ENCODE measurements at regions not wholly inside any gene's neighbourhood (a gene's known extent, or its start where the extent isn't known, plus 50 kb on each side); places are given as distances from the start of the nearest gene placed in this dataset.

DNA sequence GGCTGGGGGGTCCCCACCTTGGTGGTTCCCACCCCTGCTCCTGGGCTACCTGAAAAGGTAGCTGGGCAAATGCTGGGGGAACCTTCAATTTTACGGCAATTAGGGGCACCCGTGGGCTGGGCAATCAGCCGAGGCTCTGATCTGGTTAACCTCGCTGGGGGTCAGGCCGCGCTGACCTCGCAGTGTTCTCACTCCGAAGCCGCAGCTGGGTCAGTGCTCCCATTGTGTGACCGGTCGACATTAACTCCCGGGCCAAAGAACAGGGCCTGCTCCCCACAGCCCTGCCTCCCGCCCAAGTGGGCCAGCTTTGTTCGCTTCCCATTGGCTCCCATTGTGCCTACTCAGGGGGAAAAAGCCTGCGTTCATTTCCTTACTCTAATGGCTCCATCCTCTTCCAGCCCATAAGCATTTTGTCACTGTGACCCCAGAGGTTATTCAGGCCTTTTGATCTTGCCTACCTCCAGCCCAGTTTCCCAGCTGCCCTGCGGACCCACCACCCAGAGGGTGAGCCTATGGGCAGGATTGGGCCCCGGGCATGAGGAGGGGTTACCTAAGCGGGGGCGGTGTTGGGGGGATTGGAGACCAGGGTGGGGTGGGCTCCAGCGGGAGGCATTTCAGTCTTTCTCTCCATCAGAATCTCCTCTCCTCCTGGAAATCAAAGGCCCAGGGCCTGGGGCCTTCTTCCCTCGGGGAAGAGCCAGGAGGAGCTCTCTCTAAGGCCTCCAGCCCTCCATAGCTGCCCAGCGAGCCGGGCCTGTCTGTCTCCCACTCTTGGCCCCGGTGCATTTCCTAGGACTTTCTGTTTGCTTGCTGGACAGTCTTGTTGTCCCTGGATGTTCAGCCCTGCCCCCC, 90.1 kb downstream of the MYCN start:
- Histone ChIP-seq H3K4me3 (no peak overlapping the region), H3K27me3 (replicated peaks in 1 of 7) (peaks cover 0 to 23% (median 0%) of the 10 kb centered on the region in 7 donors), H3K4me1 (no peaks in the 10 kb centered on the region), H3K27ac (no peak overlapping the region), H3K9me3 (no peaks in the 10 kb centered on the region), H3K36me3 (no peaks in the 10 kb centered on the region)
- no peak for DNase-seq
- WGBS, 5 donors = 89 to 95% (median 90%) methylated on average over 21 to 24 of the region's 24 CpGs
- intact Hi-C loops (cut with DNase I; ENCODE audit: low total_unique reads) = no loop called here
- TF ChIP-seq, protein P1, sequence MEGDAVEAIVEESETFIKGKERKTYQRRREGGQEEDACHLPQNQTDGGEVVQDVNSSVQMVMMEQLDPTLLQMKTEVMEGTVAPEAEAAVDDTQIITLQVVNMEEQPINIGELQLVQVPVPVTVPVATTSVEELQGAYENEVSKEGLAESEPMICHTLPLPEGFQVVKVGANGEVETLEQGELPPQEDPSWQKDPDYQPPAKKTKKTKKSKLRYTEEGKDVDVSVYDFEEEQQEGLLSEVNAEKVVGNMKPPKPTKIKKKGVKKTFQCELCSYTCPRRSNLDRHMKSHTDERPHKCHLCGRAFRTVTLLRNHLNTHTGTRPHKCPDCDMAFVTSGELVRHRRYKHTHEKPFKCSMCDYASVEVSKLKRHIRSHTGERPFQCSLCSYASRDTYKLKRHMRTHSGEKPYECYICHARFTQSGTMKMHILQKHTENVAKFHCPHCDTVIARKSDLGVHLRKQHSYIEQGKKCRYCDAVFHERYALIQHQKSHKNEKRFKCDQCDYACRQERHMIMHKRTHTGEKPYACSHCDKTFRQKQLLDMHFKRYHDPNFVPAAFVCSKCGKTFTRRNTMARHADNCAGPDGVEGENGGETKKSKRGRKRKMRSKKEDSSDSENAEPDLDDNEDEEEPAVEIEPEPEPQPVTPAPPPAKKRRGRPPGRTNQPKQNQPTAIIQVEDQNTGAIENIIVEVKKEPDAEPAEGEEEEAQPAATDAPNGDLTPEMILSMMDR (IDR thresholded peaks at IDR 0.05 in 8 of 11, conservative IDR thresholded peaks at IDR 0.05 in 3 of 11) = no peak
- TF ChIP-seq POLR2AphosphoS5 (IDR thresholded peaks at IDR 0.05) (no peak), POLR2A (IDR thresholded peaks at IDR 0.05) (no peak)

DNA sequence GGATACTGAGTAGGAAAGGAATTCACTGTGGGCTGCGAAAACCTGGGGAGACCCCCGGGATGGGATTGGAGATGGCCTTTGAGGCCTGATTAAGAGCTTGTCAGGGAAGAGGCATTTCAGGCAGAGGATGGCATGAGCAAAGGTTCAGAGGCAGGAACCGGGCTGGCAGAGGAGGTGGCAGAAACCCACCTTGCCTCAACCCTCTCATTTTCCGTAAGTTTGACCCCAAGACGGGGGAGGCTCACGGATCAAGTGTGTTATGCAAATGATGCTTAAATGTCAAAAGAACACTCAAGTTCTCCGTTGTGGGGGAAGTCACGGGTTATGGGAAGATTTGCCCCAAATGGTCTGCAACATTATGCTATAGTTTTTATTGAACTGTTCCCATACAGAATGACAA, 88.3 kb downstream of the MYCN start:
- Histone ChIP-seq H3K36me3 (no peaks in the 10 kb centered on the region), H3K4me1 (no peaks in the 10 kb centered on the region), H3K9me3 (no peaks in the 10 kb centered on the region), H3K27me3 (replicated peaks in 1 of 7) (peaks cover 0 to 17% (median 0%) of the 10 kb centered on the region in 7 donors), H3K4me3 (no peak overlapping the region), H3K27ac (no peak overlapping the region)
- 75 to 91% (median 86%) methylated on average over 8 of the region's 8 CpGs for WGBS, 5 donors
- DNase-seq = no peak
- intact Hi-C loops (cut with DNase I; ENCODE audit: low total_unique reads) = no loop called here
- TF ChIP-seq POLR2A (IDR thresholded peaks at IDR 0.05) (no peak), POLR2AphosphoS5 (IDR thresholded peaks at IDR 0.05) (no peak)
- TF ChIP-seq, protein P1 (IDR thresholded peaks at IDR 0.05 in 8 of 11, conservative IDR thresholded peaks at IDR 0.05 in 3 of 11) = no peak

DNA sequence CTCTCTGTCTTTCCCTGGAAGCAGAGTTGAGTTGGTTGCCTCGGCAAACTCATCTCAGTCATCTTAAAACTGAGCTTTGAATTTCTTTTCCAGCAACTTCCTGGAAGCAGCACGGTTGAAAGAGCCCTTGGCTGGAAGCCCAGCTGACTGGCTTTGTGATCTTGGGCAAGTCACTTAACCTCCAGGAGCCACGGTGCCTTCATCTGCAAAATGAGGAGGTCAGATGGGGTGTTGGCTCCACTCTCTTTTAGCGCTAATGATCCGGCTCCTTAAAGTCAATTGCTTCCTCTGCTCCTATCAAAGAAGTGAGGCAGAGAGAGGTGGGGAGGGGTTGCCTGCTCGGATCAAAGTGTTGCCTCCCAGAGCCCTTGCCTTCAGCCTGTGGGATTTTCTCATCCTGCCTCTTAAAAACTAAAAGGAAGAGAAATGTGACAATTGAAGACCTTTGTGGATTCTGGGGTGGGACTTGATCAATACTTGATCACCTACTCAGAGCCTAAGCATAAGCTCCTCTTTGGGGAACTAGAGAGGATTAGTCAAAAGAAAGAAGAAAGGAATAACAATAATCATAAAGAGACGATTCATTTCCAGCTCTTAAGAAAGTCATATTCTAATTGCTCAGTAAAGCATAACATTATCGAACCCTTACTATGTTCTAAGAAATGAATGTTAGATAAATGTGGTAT, 86.6 kb downstream of the MYCN start:
- intact Hi-C loops (cut with DNase I; ENCODE audit: low total_unique reads) = no loop called here
- 64 to 79% (median 68%) methylated on average over 8 of the region's 8 CpGs for WGBS, 5 donors
- TF ChIP-seq POLR2AphosphoS5 (IDR thresholded peaks at IDR 0.05) (no peak), POLR2A (IDR thresholded peaks at IDR 0.05) (no peak)
- TF ChIP-seq, protein P1 (IDR thresholded peaks at IDR 0.05 in 8 of 11, conservative IDR thresholded peaks at IDR 0.05 in 3 of 11) = no peak
- no peaks in the 10 kb centered on the region for H3K9me3 ChIP-seq
- no peaks in the 10 kb centered on the region for H3K4me1 ChIP-seq
- H3K4me3 ChIP-seq = no peak overlapping the region
- H3K27me3 ChIP-seq (replicated peaks in 1 of 7) = peaks cover 0 to 22% (median 0%) of the 10 kb centered on the region in 7 donors
- DNase-seq = no peak
- H3K36me3 ChIP-seq = no peaks in the 10 kb centered on the region
- no peak overlapping the region for H3K27ac ChIP-seq
